Activated naive CD8-positive, alpha-beta T cell treated with anti-CD3 and anti-CD28 coated beads, Interleukin-2, amount 50 U/mL, for 24 hours (primary cell): ENCODE measurements at regions not wholly inside any gene's neighbourhood (a gene's known extent, or its start where the extent isn't known, plus 50 kb on each side); places are given as distances from the start of the nearest gene placed in this dataset.

Experiments used
- ATAC-seq: fragments of 150-1000 bp; cut with Tn5 transposase; one replicate; pipeline ENCODE4 v1.10.0; 2021
- DNase-seq: peaks from one replicate; pipeline ENCODE4 v3.0.0; 2021
- H3K27ac Mint-ChIP-seq: one replicate; pipeline ENCODE4 v1.8.0; 2021; ENCODE audit warnings: mild to moderate bottlenecking, mixed read lengths
- H3K27me3 Mint-ChIP-seq: one replicate; pipeline ENCODE4 v1.8.0; 2021; ENCODE audit warnings: mixed read lengths
- H3K36me3 Mint-ChIP-seq: one replicate; pipeline ENCODE4 v1.8.0; 2021; ENCODE audit warnings: low read depth, mixed read lengths
- H3K4me1 Mint-ChIP-seq: one replicate; pipeline ENCODE4 v1.8.0; 2021; ENCODE audit warnings: mixed read lengths
- H3K4me3 Mint-ChIP-seq: one replicate; pipeline ENCODE4 v1.8.0; 2021; ENCODE audit warnings: mild to moderate bottlenecking, moderate library complexity, mixed read lengths
- H3K9me3 Mint-ChIP-seq: one replicate; pipeline ENCODE4 v1.8.0; 2021; ENCODE audit warnings: mixed read lengths

DNA sequence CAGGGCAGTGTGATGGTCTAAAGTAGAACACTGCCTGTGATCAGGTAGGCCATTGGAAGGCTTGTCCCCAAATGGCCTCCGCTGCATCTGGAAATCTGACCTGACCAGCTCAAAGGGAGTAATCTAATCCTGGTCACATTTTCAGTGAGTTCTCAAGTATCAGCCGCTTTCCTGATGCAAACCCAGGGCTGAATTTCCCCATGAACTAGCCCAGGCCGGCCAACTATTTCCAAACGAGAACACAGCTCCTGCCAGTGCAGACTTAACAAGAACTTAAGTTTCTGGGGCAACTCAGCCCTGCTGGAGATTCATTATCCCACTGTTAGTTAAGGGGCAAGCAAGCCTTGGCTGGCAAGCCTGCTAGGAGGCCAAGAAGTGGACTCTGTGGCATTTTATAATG lies 59.6 kb upstream of the FAM180A start:
- no peaks in the 10 kb centered on the region for H3K9me3 Mint-ChIP-seq
- H3K27me3 Mint-ChIP-seq = no peaks in the 10 kb centered on the region
- peaks cover 2% of the 10 kb centered on the region for H3K4me1 Mint-ChIP-seq
- DNase-seq (no peak), ATAC-seq (no peak)
- H3K36me3 Mint-ChIP-seq = no peaks in the 10 kb centered on the region
- H3K4me3 Mint-ChIP-seq = no peak overlapping the region
- H3K27ac Mint-ChIP-seq = no peak overlapping the region

DNA sequence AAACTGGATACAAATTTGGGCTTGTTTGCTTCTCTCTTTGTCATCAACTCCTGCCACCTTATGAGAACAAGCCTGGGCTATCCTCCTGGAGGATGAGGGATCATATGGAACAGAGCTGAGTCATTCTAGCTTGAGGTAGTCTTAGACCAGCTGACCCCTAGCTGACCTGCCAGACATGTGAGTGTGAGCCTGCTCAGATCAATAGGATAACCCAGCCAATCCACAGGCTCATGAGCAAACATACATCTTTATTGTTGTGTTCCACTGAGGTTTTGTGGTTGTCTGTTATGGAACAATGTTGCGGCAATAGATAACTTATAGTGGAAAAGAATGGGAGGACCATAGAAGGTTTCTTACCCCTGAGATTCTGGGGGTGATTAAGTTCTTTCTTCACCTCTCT lies 54.5 kb upstream of the FAM180A start:
- no peaks in the 10 kb centered on the region for H3K9me3 Mint-ChIP-seq
- DNase-seq (no peak), ATAC-seq (peak; percentile 41)
- H3K27ac Mint-ChIP-seq = no peak overlapping the region
- no peak overlapping the region for H3K4me3 Mint-ChIP-seq
- no peaks in the 10 kb centered on the region for H3K36me3 Mint-ChIP-seq
- H3K27me3 Mint-ChIP-seq = peaks cover 14% of the 10 kb centered on the region
- H3K4me1 Mint-ChIP-seq = peaks cover 11% of the 10 kb centered on the region

DNA sequence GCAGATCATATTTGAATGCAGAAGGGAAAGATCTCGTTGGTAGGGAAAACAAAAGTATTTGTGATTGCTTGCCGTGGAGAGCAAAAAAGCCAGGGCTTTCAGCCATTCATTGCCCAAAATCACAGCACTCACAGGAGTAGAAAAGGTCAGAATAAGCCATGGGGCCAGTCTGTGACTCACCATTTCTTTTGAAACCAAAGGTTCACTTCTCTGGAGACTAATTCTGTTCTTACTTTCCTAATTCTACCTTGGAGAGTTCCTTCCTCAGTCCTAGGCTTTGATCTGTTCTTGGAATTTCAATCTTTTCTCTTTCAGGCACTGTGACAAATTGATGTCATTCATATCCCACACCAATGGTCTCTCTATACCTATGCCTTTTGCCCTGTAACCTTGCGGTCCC lies 54.1 kb upstream of the FAM180A start:
- peaks cover 11% of the 10 kb centered on the region for H3K4me1 Mint-ChIP-seq
- H3K36me3 Mint-ChIP-seq = no peaks in the 10 kb centered on the region
- no peaks in the 10 kb centered on the region for H3K9me3 Mint-ChIP-seq
- ATAC-seq (peak; percentile 7), DNase-seq (no peak)
- peaks cover 14% of the 10 kb centered on the region for H3K27me3 Mint-ChIP-seq
- H3K4me3 Mint-ChIP-seq = no peak overlapping the region
- no peak overlapping the region for H3K27ac Mint-ChIP-seq

DNA sequence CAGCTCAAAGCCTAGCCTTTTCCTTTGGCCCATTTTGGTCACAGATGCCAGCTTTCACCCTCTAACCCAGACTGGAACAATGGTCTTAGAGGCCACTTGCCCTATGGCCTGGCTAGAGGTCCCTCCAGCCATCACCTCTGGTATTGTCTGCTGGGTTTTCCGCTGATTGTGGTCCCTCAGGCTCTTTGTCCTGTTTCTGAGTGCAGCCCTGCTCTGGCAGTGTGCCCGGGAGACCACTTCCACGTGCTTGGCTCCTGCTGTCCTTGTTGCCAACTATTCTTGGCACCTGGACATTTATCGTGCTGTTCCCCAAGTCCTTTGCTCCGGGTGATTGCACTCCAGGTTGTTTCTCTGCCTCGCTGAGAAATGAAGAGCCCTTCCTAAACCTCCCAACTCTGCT lies 53.3 kb upstream of the FAM180A start:
- Mint-ChIP-seq H3K9me3 (no peaks in the 10 kb centered on the region), H3K36me3 (no peaks in the 10 kb centered on the region), H3K4me1 (peaks cover 11% of the 10 kb centered on the region), H3K27me3 (peaks cover 14% of the 10 kb centered on the region), H3K4me3 (no peak overlapping the region), H3K27ac (no peak overlapping the region)
- ATAC-seq = no peak
- no peak for DNase-seq

DNA sequence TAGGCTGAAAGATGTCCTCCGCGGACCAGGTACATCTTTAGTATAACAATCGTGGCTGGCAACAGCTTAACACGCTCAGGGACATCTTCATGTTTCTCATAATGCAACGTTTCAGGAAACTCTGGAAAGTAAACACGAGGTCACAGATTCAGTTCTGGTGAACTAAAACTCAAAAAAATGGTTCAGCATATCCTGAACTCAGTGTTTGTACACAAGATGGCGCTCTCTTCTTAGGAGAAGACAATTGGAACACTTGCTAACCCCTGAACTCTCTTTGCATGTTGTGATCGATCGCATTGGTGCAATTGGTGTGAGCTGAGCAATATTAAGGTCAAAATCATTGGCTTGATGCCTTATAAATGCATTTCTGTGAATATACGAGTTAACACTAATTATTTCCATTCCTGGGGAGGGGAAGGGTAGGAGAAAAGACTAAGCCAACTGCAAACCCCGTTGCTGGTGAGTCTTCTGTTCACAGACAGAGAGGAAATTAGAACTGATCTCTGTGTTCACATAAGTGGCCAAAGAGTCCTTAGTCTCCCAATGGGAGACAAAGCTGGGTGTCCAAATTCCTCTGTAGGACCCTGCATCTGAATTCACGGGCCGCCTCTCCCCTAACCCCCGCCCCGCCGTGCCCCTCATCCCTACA lies 52.6 kb upstream of the FAM180A start:
- Mint-ChIP-seq H3K27me3 (peaks cover 14% of the 10 kb centered on the region), H3K36me3 (no peaks in the 10 kb centered on the region), H3K4me1 (peaks cover 11% of the 10 kb centered on the region), H3K9me3 (no peaks in the 10 kb centered on the region), H3K4me3 (no peak overlapping the region), H3K27ac (no peak overlapping the region)
- DNase-seq (peak; percentile 4), ATAC-seq (peak; percentile 58)

DNA sequence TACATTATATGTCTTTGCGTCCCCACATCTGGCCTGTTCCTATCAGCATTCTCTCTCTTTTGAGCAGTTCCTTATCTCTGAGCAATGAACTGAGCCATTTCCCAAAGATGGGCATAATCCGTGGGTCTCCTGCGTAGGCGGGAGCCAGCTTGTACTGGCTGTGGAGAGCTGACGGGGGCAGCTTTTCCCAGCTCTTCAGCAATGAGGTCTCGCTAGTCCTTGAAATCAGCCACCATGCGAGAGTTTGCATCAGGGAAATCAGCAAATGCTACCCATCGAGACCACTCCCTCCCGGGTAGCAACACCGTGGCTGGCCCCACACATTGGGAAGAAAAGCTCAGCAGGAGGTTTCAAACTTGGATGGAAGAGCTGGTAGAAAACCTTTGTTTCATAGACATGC lies 51.9 kb upstream of the FAM180A start:
- peaks cover 11% of the 10 kb centered on the region for H3K4me1 Mint-ChIP-seq
- ATAC-seq = no peak
- no peak overlapping the region for H3K4me3 Mint-ChIP-seq
- no peaks in the 10 kb centered on the region for H3K36me3 Mint-ChIP-seq
- H3K27me3 Mint-ChIP-seq = peaks cover 14% of the 10 kb centered on the region
- no peak for DNase-seq
- H3K9me3 Mint-ChIP-seq = no peaks in the 10 kb centered on the region
- H3K27ac Mint-ChIP-seq = no peak overlapping the region

DNA sequence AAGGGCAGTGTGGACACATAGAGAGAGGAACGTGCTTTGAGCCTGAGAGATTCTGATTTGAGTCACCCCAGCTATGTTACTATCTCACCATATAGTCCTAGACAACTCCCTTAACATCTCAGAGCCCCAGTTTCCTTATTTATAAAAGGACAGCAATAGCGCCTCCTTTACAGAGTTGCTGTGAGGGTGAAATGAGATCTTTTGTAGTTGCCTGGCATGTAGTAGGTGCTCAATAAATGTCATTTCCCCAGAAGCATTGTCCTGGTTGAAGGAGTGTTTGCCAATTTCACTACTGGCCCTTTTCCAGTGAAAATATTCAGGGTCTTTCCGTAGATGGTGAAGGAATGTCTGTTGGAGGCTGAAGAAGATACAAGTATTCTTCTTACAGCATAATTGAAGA lies 51.3 kb upstream of the FAM180A start:
- Mint-ChIP-seq H3K27me3 (peaks cover 14% of the 10 kb centered on the region), H3K27ac (no peak overlapping the region), H3K9me3 (no peaks in the 10 kb centered on the region), H3K36me3 (no peaks in the 10 kb centered on the region), H3K4me1 (peaks cover 11% of the 10 kb centered on the region), H3K4me3 (no peak overlapping the region)
- DNase-seq (no peak), ATAC-seq (no peak)
